ENCODE measurements at regions not wholly inside any gene's neighbourhood (a gene's known extent, or its start where the extent isn't known, plus 50 kb on each side); places are given as distances from the start of the nearest gene placed in this dataset.

DNA sequence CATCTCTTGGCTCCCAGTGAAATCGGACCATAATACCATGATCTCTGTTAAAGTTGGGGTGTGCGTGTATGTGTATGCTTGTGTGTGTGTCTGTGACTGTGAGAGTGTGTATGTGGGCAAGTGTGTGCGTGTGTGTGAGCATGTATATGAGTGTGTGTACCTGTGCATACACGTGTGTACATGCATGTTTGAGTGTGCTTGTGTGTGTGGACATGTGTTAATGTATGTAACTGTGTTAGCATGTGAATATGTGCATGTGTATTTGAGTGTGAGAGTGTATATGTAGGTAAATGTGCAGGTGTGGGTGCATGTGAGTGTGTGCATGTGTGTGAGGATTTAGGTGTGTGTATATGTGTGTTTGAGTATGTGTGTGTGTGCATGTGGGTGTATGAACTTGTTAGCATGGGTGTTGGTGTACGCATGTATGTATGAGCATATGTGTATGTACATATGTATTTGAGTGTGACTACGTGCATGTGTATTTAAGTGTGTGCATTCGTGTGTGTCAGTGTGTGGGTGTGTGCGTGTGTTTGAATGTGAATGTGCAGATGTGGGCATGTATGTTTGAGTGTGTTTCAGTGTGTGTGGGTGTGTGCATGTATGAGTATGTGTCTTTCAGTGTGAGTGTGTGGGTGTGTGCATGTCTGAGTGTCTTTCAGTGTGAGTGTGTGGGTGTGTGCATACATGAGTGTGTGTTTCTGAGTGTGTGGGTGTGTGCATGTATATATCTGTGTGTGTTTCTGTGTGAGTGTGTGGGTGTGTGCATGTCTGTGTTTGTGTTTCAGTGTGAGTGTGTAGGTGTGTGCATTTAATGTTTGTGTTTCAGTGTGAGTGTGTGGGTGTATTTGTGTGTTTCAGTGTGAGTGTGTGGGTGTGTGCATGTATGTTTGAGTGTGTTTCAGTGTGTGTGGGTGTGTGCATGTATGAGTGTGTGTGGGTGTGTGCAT is 183.2 kb downstream of the SOX9 start:
- no peak for DNase-seq

DNA sequence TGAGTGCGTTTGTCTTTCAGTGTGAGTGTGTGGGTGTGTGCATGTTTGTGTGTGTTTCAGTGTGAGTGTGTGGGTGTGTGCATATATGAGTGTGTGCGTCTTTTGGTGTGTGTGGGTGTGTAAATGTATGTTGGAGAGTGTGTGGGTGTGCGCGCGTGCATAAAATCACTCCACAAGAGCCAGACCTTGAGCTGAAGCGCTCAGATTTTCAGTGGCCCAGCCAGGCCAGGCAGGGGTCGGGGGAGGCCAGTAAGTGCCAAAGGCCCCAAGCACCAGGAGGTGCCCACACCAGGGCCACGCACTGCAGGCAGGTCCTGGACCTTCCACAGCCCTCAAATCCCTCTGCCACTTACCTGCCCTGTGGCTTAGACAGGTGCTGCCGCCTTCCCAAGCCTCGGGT is 184.0 kb downstream of the SOX9 start:
- DNase-seq, result no peak

GRCh38 chr17:72305472-72305871 is 184.7 kb downstream of the SOX9 start:
- DNase-seq, result no peak

- no peak for DNase-seq
These were observed 185.2 kb downstream of the SOX9 start for GRCh38 chr17:72306037-72306436.

DNA sequence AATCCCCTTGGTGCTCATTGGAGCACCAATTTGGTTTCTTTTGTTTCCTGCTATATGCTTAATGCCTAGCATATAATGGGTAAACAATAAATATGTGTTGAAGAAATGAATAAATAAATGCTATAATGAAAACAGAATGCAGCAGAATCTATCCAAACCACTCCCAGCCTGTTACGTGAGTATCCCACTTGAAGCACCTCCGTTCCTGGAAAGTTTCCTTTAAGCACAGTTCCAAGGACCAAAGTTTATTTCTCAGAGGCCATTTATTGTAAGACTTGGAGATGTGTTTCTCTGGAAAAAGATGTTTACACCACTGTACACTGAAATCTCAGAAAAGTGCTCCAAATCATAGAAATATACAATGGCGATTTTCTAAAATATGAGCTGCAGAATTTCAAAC is 187.0 kb downstream of the SOX9 start:
- DNase-seq, result no peak

DNA sequence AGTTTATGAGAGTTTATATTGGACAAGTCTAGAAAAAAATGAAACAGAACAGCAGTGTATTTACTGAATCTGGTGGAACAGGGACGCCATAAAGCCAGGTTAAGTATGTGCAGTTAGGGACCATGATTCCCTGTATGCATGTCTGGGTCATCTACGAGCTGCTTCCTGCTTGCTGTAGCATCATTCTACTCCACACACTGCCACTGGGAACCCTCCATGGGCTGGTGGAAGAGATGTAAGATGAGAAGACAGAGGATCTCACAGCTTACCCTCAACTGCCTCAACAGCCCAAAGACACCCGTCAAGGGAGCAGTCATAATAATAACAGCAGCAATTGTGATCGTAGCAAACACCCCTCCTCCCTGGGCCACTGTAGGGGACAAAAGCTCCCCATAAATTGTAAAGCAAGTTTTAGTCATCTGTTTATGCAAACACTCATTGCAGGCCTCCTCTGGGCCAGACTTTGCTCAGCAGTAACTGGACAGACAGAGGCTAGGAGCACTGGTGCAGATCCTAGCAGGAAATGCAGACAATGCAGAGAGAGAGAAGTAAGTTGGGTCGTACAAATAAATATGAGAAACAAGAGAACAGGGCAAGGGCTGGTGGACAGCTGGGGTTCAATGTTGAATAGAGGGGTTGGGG is 188.0 kb downstream of the SOX9 start:
- no peak for DNase-seq

GRCh38 chr17:72311004-72311403 is 190.2 kb downstream of the SOX9 start:
- no peak for DNase-seq

GRCh38 chr17:72315122-72315913 is 194.5 kb downstream of the SOX9 start:
- no peak for DNase-seq

DNA sequence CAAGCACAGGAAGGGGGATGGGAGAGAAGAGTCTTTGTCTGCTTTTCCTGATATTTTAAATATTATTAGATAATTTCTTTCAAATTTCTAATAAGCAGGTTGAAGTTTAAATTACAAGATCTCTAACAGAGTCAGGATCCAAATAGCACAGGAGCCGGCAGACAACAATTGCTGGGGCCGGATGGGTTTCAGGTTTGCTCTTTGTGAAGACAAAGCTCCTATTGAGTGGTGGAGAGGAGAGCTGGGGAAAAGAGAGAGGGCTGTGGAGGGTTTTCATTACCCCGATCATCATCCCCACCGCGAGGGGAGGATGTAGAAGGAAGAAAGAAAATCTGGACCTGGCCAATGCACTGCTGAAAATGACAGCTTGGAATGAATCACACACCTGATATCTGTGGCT is 197.3 kb downstream of the SOX9 start:
- DNase-seq, result no peak

DNA sequence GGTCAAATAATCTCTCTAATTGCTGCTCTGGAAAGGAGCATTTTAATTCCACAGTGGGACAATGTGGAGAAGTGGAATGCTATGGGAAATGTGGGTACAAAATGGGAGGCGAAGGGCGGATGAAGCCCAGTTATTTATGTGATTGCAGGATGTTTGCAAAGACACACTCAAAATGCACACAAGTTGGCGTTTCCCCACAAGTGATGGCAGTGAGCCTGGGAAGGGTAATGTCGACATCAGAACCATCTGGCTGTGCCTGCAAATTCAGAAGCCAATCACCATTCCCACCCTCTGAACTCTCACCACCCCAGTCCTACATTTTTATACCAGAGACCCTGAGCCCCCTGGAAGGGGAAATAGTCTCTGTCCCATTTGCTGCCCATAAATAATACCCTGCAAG is 201.1 kb downstream of the SOX9 start:
- DNase-seq, result no peak

GRCh38 chr17:72332367-72332766 is 211.5 kb downstream of the SOX9 start:
- DNase-seq, result no peak

DNA sequence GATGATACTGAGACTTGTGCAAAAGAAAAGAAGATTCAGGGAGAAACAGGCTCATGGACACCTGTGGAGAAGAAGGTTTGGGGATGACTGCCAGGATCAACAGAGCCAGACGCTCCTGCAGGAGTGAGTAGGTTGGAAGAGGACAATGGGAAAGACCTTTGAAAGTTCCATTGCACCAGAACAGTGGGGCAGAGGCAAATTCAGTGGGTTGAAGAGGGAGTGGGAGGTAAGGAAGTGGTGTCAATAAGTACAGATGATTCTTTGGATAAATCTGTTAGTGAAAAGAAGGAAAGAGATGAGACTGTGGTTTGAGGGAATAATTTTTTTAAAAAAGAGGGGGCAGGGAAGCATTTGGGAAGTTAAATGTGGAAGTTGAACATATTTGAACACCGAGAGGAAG is 212.8 kb downstream of the SOX9 start:
- no peak for DNase-seq

DNA sequence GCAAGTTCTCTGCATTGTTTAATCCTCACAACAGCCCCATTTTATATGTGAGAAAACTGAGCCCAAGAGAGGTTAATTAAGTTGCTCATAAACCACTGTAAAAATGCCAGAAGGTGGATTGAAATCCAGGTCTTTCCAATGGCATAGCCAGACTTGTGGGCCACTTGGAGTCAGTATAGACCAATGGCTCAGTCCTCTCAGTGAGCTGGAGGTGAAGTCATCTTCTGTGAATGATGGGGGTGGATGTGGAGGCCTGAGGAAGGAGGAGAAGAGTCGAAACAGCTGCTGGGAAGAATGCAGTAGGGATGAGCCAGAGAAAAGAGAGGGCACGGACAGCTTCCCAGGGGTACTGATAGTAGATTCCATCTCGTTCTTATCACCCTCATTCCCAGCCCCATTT is 213.4 kb downstream of the SOX9 start:
- DNase-seq, result no peak

- no peak for DNase-seq
These were observed 215.4 kb downstream of the SOX9 start for GRCh38 chr17:72336026-72336803.

DNA sequence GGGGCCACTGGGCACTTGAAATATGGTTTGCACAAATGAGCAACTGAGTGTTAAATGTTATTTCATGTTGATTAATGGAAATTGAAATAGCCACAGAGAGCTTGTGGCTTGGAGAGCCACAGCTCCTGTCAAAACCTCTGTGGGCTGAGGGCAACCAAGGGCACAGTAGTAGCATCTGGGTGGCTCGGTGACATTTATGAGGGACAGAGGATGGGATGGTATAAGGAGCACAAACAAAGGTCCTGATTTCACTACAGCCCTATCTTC is 215.9 kb downstream of the SOX9 start:
- no peak for DNase-seq

- no peak for DNase-seq
These were observed 217.5 kb downstream of the SOX9 start for GRCh38 chr17:72338304-72338703.

GRCh38 chr17:72338847-72339790 is 218.3 kb downstream of the SOX9 start:
- DNase-seq, result no peak

DNA sequence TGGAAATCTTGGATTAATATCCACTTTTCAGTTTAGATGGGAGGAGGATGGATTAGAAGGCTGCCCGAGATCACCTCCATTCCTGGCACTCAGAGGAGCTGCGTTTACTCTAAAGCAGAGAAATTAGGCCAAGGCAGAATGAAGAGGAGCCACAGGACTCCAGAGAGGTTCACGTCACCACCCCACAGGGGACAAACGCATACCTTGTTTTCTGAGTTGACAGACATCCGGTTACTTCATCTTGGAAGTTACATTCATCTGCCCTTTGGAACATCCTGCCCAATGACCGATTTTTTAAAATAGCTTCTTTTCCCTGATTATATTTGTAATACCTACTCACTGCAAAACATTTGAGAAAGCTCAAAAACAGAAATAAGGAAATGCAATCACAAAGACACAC is 220.0 kb downstream of the SOX9 start:
- no peak for DNase-seq

DNA sequence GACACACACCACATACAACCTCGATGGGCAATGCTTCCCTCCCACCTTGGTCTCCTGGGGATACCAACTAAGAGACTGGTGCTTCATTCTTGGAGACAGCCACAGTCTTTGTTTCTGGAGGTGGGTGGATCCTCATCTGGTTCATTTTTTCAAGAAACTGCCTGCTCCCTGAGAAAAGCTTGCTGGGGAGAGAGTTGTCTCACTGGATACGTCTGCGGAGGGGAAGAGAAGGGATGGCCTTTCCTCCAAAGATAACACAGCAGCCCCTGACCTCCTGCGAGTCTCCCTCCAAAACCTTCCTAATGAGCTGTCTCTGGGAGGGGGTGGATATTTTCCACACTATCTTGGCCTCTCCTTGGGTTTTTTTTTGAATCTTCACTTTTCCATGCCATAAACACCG is 221.2 kb downstream of the SOX9 start:
- DNase-seq, result no peak

- DNase-seq, result no peak
These were observed 222.1 kb downstream of the SOX9 start for GRCh38 chr17:72342627-72343527.

GRCh38 chr17:72343911-72344310 is 223.1 kb downstream of the SOX9 start:
- DNase-seq, result no peak
